Neural cell (in vitro differentiated cells): ENCODE measurements at regions not wholly inside any gene's neighbourhood (a gene's known extent, or its start where the extent isn't known, plus 50 kb on each side); places are given as distances from the start of the nearest gene placed in this dataset.

ENCODE experiments used
- H2AFZ ChIP-seq: fragments of 200-600, 300-800 bp; sonication (generic), shearing (Covaris generic); 2 replicates; pipeline ENCODE4 v1.6.0; 2014; ENCODE audit warnings: low read depth, mild to moderate bottlenecking, antibody characterized with exemption, low read length, moderate library complexity
- H3F3A ChIP-seq: fragments of 200-600 bp; shearing (Covaris generic); 2 replicates; pipeline ENCODE4 v1.6.1; 2016; ENCODE audit warnings: mild to moderate bottlenecking, moderate library complexity, mixed read lengths, antibody characterized with exemption, low read length; ENCODE audit not compliant: insufficient read depth, poor library complexity, severe bottlenecking
- H3K27ac ChIP-seq: fragments of 200-600, 300-800 bp; sonication (generic), shearing (Covaris generic); 2 replicates; pipeline ENCODE4 v1.5.1; 2014; ENCODE audit warnings: mild to moderate bottlenecking, low read length, moderate library complexity
- H3K27me3 ChIP-seq: fragments of 300-800, 200-600 bp; sonication (generic), shearing (Covaris generic); 2 replicates; pipeline ENCODE4 v1.6.0; 2014; ENCODE audit warnings: mild to moderate bottlenecking, low read depth, low read length, moderate library complexity; ENCODE audit not compliant: insufficient read depth
- H3K36me3 ChIP-seq: fragments of 300-800, 200-600 bp; sonication (generic), shearing (Covaris generic); 2 replicates; pipeline ENCODE4 v1.5.1; 2014; ENCODE audit warnings: mild to moderate bottlenecking, antibody characterized with exemption, low read length, moderate library complexity; ENCODE audit not compliant: insufficient read depth
- H3K4me2 ChIP-seq: fragments of 300-800, 200-600 bp; sonication (generic), shearing (Covaris generic); 2 replicates; pipeline ENCODE4 v1.6.0; 2014; ENCODE audit warnings: mild to moderate bottlenecking, low read length
- H3K4me3 ChIP-seq: fragments of 300-800, 200-600 bp; sonication (generic), shearing (Covaris generic); 2 replicates; pipeline ENCODE4 v1.5.1; 2014; ENCODE audit warnings: mild to moderate bottlenecking, low read length, moderate library complexity
- H3K79me2 ChIP-seq: fragments of 200-600 bp; shearing (Covaris generic); replicated peaks from 2 replicates; pipeline ENCODE4 v1.6.0; 2014; ENCODE audit warnings: mild to moderate bottlenecking, low read length, moderate library complexity; ENCODE audit not compliant: insufficient read depth
- H3K9ac ChIP-seq: fragments of 300-800, 200-600 bp; sonication (generic), shearing (Covaris generic); 2 replicates; pipeline ENCODE4 v1.6.1; 2016; ENCODE audit warnings: mild to moderate bottlenecking, low read length, mixed read lengths
- H3K9me2 ChIP-seq: fragments of 200-600 bp; shearing (Covaris generic); 2 replicates; pipeline ENCODE4 v1.6.1; 2016; ENCODE audit warnings: mild to moderate bottlenecking, low read length, mixed read lengths; ENCODE audit not compliant: insufficient read depth
- H3K9me3 ChIP-seq: fragments of 200-600, 300-800 bp; sonication (generic), shearing (Covaris generic); 2 replicates; pipeline ENCODE4 v1.6.1; 2016; ENCODE audit warnings: mild to moderate bottlenecking, mixed run types, low read length, moderate library complexity, mixed read lengths
- H4K20me1 ChIP-seq: fragments of 200-600 bp; shearing (Covaris generic); 2 replicates; pipeline ENCODE4 v1.6.1; 2016; ENCODE audit warnings: mild to moderate bottlenecking, mixed run types; ENCODE audit not compliant: insufficient read depth
- EP300 ChIP-seq: fragments of 450-650 bp; conservative IDR thresholded peaks from 2 replicates; pipeline ENCODE4 v1.6.1; 2014; ENCODE audit warnings: antibody characterized with exemption, mild to moderate bottlenecking, moderate library complexity; ENCODE audit not compliant: poor library complexity, severe bottlenecking
- EZH2 ChIP-seq: fragments of 200-600, 300-800 bp; shearing (Covaris generic), sonication (generic); IDR thresholded peaks from 2 replicates; pipeline ENCODE4 v1.6.1; 2014; ENCODE audit warnings: antibody characterized with exemption, low read length, borderline replicate concordance, mild to moderate bottlenecking; ENCODE audit not compliant: insufficient read depth, poor library complexity, severe bottlenecking
- MXI1 ChIP-seq: fragments of 450-650 bp; conservative IDR thresholded peaks from 2 replicates; pipeline ENCODE4 v1.6.1; 2014; ENCODE audit warnings: antibody characterized with exemption, mild to moderate bottlenecking; ENCODE audit not compliant: poor library complexity, severe bottlenecking
- POLR2AphosphoS5 ChIP-seq: IDR thresholded peaks from 2 replicates; pipeline ENCODE4 v1.6.1; 2012
- RAD21 ChIP-seq: fragments of 450-650 bp; conservative IDR thresholded peaks from 2 replicates; pipeline ENCODE4 v1.6.1; 2014; ENCODE audit warnings: antibody characterized with exemption, mild to moderate bottlenecking, moderate library complexity
- SMC3 ChIP-seq: fragments of 450-650 bp; conservative IDR thresholded peaks from 2 replicates; pipeline ENCODE4 v1.6.1; 2014; ENCODE audit warnings: antibody characterized with exemption, mild to moderate bottlenecking, moderate library complexity; ENCODE audit not compliant: poor library complexity
- TAF1 ChIP-seq: IDR thresholded peaks from 2 replicates; pipeline ENCODE4 v1.6.1; 2012; ENCODE audit warnings: low read depth
- TF ChIP-seq, protein P1 (sequence below): IDR thresholded peaks from 2 replicates; pipeline ENCODE4 v1.6.1; 2012; ENCODE audit warnings: borderline replicate concordance
- TF ChIP-seq, protein P2 (sequence below): fragments of 450-650 bp; IDR thresholded peaks from 2 replicates; pipeline ENCODE4 v1.5.1; 2014; ENCODE audit warnings: antibody characterized with exemption, mild to moderate bottlenecking, moderate library complexity; ENCODE audit not compliant: poor library complexity, severe bottlenecking

DNA sequence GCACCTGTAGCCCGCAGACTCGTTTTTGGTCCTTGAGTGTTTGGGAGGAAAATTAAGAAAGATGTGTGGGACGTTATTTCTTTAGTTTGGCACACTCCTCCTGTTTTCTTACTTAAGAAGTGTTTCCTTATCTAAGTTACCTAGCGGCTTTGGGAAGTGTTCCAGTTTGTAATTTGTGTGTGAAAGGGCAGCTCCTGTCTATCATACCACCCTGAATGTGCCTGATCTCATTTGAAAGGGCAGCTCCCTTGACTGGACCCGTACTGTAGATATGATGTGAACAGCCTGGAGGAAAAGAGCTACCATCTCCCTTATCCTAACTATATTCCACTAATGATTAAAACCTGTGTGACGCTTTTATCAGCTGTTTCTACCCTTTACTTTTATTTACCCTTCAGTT, 314.3 kb downstream of the CHRM3 start:
- Histone ChIP-seq H2AFZ (no peak overlapping the region), H3K9me2 (no peaks in the 10 kb centered on the region), H3K9ac (no peak overlapping the region), H4K20me1 (no peaks in the 10 kb centered on the region), H3K36me3 (no peaks in the 10 kb centered on the region), H3K79me2 (no peaks in the 10 kb centered on the region), H3K4me2 (no peak overlapping the region), H3K27me3 (no peaks in the 10 kb centered on the region), H3F3A (no peaks in the 10 kb centered on the region), H3K4me3 (no peak overlapping the region), H3K27ac (no peak overlapping the region), H3K9me3 (no peaks in the 10 kb centered on the region)
- TF ChIP-seq SMC3: no peak
- TF ChIP-seq, protein P1, sequence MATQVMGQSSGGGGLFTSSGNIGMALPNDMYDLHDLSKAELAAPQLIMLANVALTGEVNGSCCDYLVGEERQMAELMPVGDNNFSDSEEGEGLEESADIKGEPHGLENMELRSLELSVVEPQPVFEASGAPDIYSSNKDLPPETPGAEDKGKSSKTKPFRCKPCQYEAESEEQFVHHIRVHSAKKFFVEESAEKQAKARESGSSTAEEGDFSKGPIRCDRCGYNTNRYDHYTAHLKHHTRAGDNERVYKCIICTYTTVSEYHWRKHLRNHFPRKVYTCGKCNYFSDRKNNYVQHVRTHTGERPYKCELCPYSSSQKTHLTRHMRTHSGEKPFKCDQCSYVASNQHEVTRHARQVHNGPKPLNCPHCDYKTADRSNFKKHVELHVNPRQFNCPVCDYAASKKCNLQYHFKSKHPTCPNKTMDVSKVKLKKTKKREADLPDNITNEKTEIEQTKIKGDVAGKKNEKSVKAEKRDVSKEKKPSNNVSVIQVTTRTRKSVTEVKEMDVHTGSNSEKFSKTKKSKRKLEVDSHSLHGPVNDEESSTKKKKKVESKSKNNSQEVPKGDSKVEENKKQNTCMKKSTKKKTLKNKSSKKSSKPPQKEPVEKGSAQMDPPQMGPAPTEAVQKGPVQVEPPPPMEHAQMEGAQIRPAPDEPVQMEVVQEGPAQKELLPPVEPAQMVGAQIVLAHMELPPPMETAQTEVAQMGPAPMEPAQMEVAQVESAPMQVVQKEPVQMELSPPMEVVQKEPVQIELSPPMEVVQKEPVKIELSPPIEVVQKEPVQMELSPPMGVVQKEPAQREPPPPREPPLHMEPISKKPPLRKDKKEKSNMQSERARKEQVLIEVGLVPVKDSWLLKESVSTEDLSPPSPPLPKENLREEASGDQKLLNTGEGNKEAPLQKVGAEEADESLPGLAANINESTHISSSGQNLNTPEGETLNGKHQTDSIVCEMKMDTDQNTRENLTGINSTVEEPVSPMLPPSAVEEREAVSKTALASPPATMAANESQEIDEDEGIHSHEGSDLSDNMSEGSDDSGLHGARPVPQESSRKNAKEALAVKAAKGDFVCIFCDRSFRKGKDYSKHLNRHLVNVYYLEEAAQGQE: no peak
- no peak for TF ChIP-seq EZH2
- TF ChIP-seq TAF1: no peak

DNA sequence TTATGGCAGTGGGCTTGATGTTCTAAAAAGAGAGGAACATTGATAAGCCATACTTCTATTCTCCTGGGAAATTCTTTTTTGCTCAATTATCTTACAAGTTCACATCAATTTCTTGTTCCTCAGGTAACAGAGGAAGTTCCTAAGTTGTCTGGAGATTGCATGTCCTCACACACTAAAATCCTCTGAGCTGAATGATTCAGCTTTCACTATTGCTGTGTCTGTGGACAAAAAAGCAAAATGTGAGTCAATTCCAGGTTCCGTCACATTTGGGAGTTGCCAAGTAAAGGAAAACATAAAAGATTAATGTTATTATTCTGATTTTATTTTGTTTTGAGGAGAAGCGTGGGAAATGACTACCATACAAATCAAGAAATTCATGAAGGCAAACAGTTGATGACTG, 316.7 kb downstream of the CHRM3 start:
- no peak overlapping the region for H2AFZ ChIP-seq
- TF ChIP-seq RAD21 (no peak), SMC3 (no peak), POLR2AphosphoS5 (no peak), EP300 (no peak), TAF1 (no peak), EZH2 (no peak), MXI1 (no peak)
- TF ChIP-seq, protein P2, sequence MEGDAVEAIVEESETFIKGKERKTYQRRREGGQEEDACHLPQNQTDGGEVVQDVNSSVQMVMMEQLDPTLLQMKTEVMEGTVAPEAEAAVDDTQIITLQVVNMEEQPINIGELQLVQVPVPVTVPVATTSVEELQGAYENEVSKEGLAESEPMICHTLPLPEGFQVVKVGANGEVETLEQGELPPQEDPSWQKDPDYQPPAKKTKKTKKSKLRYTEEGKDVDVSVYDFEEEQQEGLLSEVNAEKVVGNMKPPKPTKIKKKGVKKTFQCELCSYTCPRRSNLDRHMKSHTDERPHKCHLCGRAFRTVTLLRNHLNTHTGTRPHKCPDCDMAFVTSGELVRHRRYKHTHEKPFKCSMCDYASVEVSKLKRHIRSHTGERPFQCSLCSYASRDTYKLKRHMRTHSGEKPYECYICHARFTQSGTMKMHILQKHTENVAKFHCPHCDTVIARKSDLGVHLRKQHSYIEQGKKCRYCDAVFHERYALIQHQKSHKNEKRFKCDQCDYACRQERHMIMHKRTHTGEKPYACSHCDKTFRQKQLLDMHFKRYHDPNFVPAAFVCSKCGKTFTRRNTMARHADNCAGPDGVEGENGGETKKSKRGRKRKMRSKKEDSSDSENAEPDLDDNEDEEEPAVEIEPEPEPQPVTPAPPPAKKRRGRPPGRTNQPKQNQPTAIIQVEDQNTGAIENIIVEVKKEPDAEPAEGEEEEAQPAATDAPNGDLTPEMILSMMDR: no peak
- TF ChIP-seq, protein P1: no peak
- H4K20me1 ChIP-seq: no peaks in the 10 kb centered on the region
- no peaks in the 10 kb centered on the region for H3F3A ChIP-seq
- no peaks in the 10 kb centered on the region for H3K9me2 ChIP-seq
- no peak overlapping the region for H3K27ac ChIP-seq
- no peaks in the 10 kb centered on the region for H3K36me3 ChIP-seq
- H3K9ac ChIP-seq: no peak overlapping the region
- no peak overlapping the region for H3K4me2 ChIP-seq
- H3K79me2 ChIP-seq: no peaks in the 10 kb centered on the region
- H3K27me3 ChIP-seq: no peaks in the 10 kb centered on the region
- no peaks in the 10 kb centered on the region for H3K9me3 ChIP-seq
- no peak overlapping the region for H3K4me3 ChIP-seq
